ENCODE measurements at regions not wholly inside any gene's neighbourhood (a gene's known extent, or its start where the extent isn't known, plus 50 kb on each side); places are given as distances from the start of the nearest gene placed in this dataset.

GRCh38 chr1:20405051-20405754, 80.8 kb downstream of the CAMK2N1 start:
- Histone ChIP-seq H3K4me1 (ENCODE audit: control insufficient read depth, low read length) (peaks cover 19% of the 10 kb centered on the region; the same call in 1 of the 2 replicates), H3K36me3 (ENCODE audit: control insufficient read depth, low read length) (peaks cover 4% of the 10 kb centered on the region; the same call in 1 of the 2 replicates), H3K9me3 (ENCODE audit: control insufficient read depth, insufficient read depth, low read length) (no peaks in the 10 kb centered on the region)

More at GRCh38 chr1:20405051-20405754, 80.8 kb downstream of the CAMK2N1 start:
- Histone ChIP-seq H3F3A (ENCODE audit: control insufficient read depth, insufficient read depth) (no peaks in the 10 kb centered on the region), H3K9me2 (replicated peaks; ENCODE audit: control insufficient read depth, low read length) (no peaks in the 10 kb centered on the region), H3K27ac (ENCODE audit: low read depth, low read length) (no peak overlapping the region), H3K27me3 (ENCODE audit: control insufficient read depth, low read length) (peaks cover 40% of the 10 kb centered on the region), H3K79me2 (ENCODE audit: control insufficient read depth, low read length) (no peaks in the 10 kb centered on the region), H3K4me2 (ENCODE audit: low read length) (no peak overlapping the region), H4K20me1 (ENCODE audit: control insufficient read depth, insufficient read depth, low read depth, low read length) (no peaks in the 10 kb centered on the region), H3K4me3 (ENCODE audit: low read length) (no peak overlapping the region)
- TF ChIP-seq EZH2phosphoT487 (IDR thresholded peaks at IDR 0.05; ENCODE audit: borderline replicate concordance, low read length) (no peak), CTCF (IDR thresholded peaks at IDR 0.05; ENCODE audit: low read depth, low read length, poor library complexity, severe bottlenecking) (no peak)

Data from DOHH2 (cell line).